Gastrocnemius medialis (tissue), 4 donors: ENCODE measurements at regions not wholly inside any gene's neighbourhood (a gene's known extent, or its start where the extent isn't known, plus 50 kb on each side); places are given as distances from the start of the nearest gene placed in this dataset.

Experiments
- ATAC-seq, 2 donors: fragments of 150-250 bp; one replicate each; pipeline ENCODE4 v1.9.1; 2016
- DNase-seq, 2 donors: peaks; one replicate each; pipeline ENCODE4 v3.0.0-alpha.2; 2019
- H3K27ac ChIP-seq, 4 donors: fragments of 200-600 bp; sonication (generic); 1 replicate in 1 of 4; 2 replicates in 3 of 4; pipeline ENCODE4 v1.5.1; 2016 to 2018; ENCODE audit warnings: mild to moderate bottlenecking in 2 of 4, moderate library complexity in 1 of 4
- H3K27me3 ChIP-seq, 3 donors: fragments of 200-600 bp; sonication (generic) in 2 of 3; 1 replicate in 1 of 3; 2 replicates in 2 of 3; pipeline versions ENCODE4 v1.5.1 to v1.6.0; 2016 to 2019; ENCODE audit warnings: mild to moderate bottlenecking in 1 of 3, moderate library complexity in 1 of 3
- H3K36me3 ChIP-seq, 2 donors: fragments of 200-600 bp; sonication (generic) in 1 of 2; one replicate each; pipeline ENCODE4 v1.5.1; 2017 to 2018
- H3K4me1 ChIP-seq, 2 donors: fragments of 200-600 bp; sonication (generic) in 1 of 2; one replicate each; pipeline ENCODE4 v1.5.1; 2016 to 2017; ENCODE audit warnings: mild to moderate bottlenecking in 2 of 2
- H3K4me3 ChIP-seq, 4 donors: fragments of 200-600 bp; sonication (generic) in 3 of 4; 1 replicate in 1 of 4; 2 replicates in 3 of 4; pipeline ENCODE4 v1.5.1; 2016 to 2019; ENCODE audit warnings: mild to moderate bottlenecking in 2 of 4
- H3K9me3 ChIP-seq, 3 donors: fragments of 200-600 bp; sonication (generic) in 2 of 3; 1 replicate in 1 of 3; 2 replicates in 2 of 3; pipeline ENCODE4 v1.5.1; 2016 to 2019
- POLR2A ChIP-seq, 2 donors: fragments of 450-650 bp; IDR thresholded peaks; one replicate each; pipeline ENCODE4 v1.6.1; 2017; ENCODE audit warnings: antibody characterized with exemption in 2 of 2, mild to moderate bottlenecking in 2 of 2, moderate library complexity in 2 of 2
- in situ Hi-C, 4 donors: fragments of 200-750 bp; cut with MboI; loops; one replicate each; pipeline versions ENCODE4 v1.15.0 to v1.8.0; 2017; ENCODE audit warnings: low sequenced_read_pairs in 4 of 4
- intact Hi-C: fragments of 100-400 bp; cut with DNase I; formaldehyde crosslinking; loops from one replicate; pipeline ENCODE4 v1.15.1; 2023; ENCODE audit warnings: low total_unique reads
- TF ChIP-seq, protein P1 (sequence below), 5 experiments: fragments of 450-650 bp in 3 of 5; fragments of 200-600 bp in 2 of 5; sonication (generic) in 2 of 5; IDR thresholded peaks in 4 of 5; conservative IDR thresholded peaks in 1 of 5; 1 replicate in 4 of 5; 2 replicates in 1 of 5; pipeline ENCODE4 v1.5.1; 2016 to 2019; ENCODE audit warnings: antibody characterized with exemption in 5 of 5, mild to moderate bottlenecking in 3 of 5, moderate library complexity in 3 of 5

DNA sequence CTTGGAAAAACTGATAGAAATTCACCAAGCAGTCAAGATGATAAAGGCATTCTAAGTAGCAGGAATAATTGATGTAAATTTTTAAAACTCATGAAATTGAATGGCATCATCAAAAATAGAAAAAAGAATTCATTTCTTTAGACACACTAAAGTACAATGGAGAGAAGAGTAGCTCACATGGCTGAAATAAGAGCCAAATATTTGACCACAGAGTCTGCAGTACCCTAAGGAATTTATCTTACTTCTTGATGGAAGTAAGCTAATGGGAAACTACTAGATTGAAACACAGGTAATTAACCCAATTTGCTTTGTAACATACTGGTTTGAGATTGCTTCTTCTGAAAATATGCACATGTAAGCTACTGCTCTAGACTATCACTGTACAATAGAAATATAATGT is 70.8 kb upstream of the GPM6A start:
- in situ Hi-C loops (loop anchor here in 1 of 4 donors (25.0 kb wide), 1 partner anchor 321 kb away; no protein-coding TSS in a partner anchor), intact Hi-C loops (no loop called here)
- Histone ChIP-seq H3K27ac (no peak overlapping the region), H3K4me3 (no peak overlapping the region), H3K36me3 (no peaks in the 10 kb centered on the region), H3K27me3 (no peaks in the 10 kb centered on the region), H3K9me3 (no peaks in the 10 kb centered on the region), H3K4me1 (no peaks in the 10 kb centered on the region)
- ATAC-seq (no peak), DNase-seq (no peak)
- TF ChIP-seq, protein P1, sequence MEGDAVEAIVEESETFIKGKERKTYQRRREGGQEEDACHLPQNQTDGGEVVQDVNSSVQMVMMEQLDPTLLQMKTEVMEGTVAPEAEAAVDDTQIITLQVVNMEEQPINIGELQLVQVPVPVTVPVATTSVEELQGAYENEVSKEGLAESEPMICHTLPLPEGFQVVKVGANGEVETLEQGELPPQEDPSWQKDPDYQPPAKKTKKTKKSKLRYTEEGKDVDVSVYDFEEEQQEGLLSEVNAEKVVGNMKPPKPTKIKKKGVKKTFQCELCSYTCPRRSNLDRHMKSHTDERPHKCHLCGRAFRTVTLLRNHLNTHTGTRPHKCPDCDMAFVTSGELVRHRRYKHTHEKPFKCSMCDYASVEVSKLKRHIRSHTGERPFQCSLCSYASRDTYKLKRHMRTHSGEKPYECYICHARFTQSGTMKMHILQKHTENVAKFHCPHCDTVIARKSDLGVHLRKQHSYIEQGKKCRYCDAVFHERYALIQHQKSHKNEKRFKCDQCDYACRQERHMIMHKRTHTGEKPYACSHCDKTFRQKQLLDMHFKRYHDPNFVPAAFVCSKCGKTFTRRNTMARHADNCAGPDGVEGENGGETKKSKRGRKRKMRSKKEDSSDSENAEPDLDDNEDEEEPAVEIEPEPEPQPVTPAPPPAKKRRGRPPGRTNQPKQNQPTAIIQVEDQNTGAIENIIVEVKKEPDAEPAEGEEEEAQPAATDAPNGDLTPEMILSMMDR (IDR thresholded peaks at IDR 0.05 in 4 of 5, conservative IDR thresholded peaks at IDR 0.05 in 1 of 5), result no peak
- no peak for TF ChIP-seq POLR2A (IDR thresholded peaks at IDR 0.05)

- H3K27ac ChIP-seq, result no peak overlapping the region
- H3K4me1 ChIP-seq, result no peaks in the 10 kb centered on the region
- in situ Hi-C loops (loop anchor here in 1 of 4 donors (25.0 kb wide), 1 partner anchor 322 kb away; no protein-coding TSS in a partner anchor), intact Hi-C loops (no loop called here)
- no peak for DNase-seq
- no peaks in the 10 kb centered on the region for H3K9me3 ChIP-seq
- no peak for ATAC-seq
- no peak for TF ChIP-seq POLR2A (IDR thresholded peaks at IDR 0.05)
- H3K4me3 ChIP-seq, result no peak overlapping the region
- H3K27me3 ChIP-seq, result no peaks in the 10 kb centered on the region
- no peaks in the 10 kb centered on the region for H3K36me3 ChIP-seq
These were observed 72.0 kb upstream of the GPM6A start for GRCh38 chr4:175884048-175884447.

- no peak for TF ChIP-seq POLR2A (IDR thresholded peaks at IDR 0.05)
- Histone ChIP-seq H3K4me3 (no peak overlapping the region), H3K36me3 (no peaks in the 10 kb centered on the region), H3K4me1 (no peaks in the 10 kb centered on the region), H3K27ac (no peak overlapping the region), H3K27me3 (no peaks in the 10 kb centered on the region), H3K9me3 (no peaks in the 10 kb centered on the region)
- ATAC-seq, result no peak
- in situ Hi-C loops, result loop anchor here in 1 of 4 donors (25.0 kb wide), 1 partner anchor 329 kb away; no protein-coding TSS in a partner anchor
- intact Hi-C loops, result no loop called here
- no peak for DNase-seq
These were observed 79.2 kb upstream of the GPM6A start for GRCh38 chr4:175891231-175891630.

GRCh38 chr4:175891851-175892250 is 79.8 kb upstream of the GPM6A start:
- no peaks in the 10 kb centered on the region for H3K9me3 ChIP-seq
- intact Hi-C loops, result no loop called here
- H3K27me3 ChIP-seq, result no peaks in the 10 kb centered on the region
- no peaks in the 10 kb centered on the region for H3K4me1 ChIP-seq
- DNase-seq (no peak), ATAC-seq (no peak)
- H3K36me3 ChIP-seq, result no peaks in the 10 kb centered on the region
- H3K4me3 ChIP-seq, result no peak overlapping the region
- TF ChIP-seq, protein P1 (IDR thresholded peaks at IDR 0.05 in 4 of 5, conservative IDR thresholded peaks at IDR 0.05 in 1 of 5), result no peak
- TF ChIP-seq POLR2A (IDR thresholded peaks at IDR 0.05), result no peak
- in situ Hi-C loops, result loop anchor here in 1 of 4 donors (25.0 kb wide), 1 partner anchor 330 kb away; no protein-coding TSS in a partner anchor
- no peak overlapping the region for H3K27ac ChIP-seq

- no peak for DNase-seq
These were observed 93.9 kb upstream of the GPM6A start for GRCh38 chr4:175905925-175906324.

More at GRCh38 chr4:175905925-175906324, 93.9 kb upstream of the GPM6A start:
- ATAC-seq, result no peak
- TF ChIP-seq POLR2A (IDR thresholded peaks at IDR 0.05), result no peak
- TF ChIP-seq, protein P1 (IDR thresholded peaks at IDR 0.05 in 4 of 5, conservative IDR thresholded peaks at IDR 0.05 in 1 of 5), result no peak
- H3K36me3 ChIP-seq, result no peaks in the 10 kb centered on the region
- no peaks in the 10 kb centered on the region for H3K9me3 ChIP-seq
- intact Hi-C loops, result no loop called here
- no peaks in the 10 kb centered on the region for H3K4me1 ChIP-seq
- in situ Hi-C loops, result no loop called here
- no peaks in the 10 kb centered on the region for H3K27me3 ChIP-seq
- H3K27ac ChIP-seq, result no peak overlapping the region
- H3K4me3 ChIP-seq, result no peak overlapping the region
